GM10266 (cell line): ENCODE measurements at regions not wholly inside any gene's neighbourhood (a gene's known extent, or its start where the extent isn't known, plus 50 kb on each side); places are given as distances from the start of the nearest gene placed in this dataset.

Experiments
- DNase-seq: peaks from one replicate; pipeline ENCODE4 v3.0.0; 2012; ENCODE audit errors: extremely low spot score
- CTCF ChIP-seq: IDR thresholded peaks from 2 replicates; pipeline ENCODE4 v1.5.1; 2012; ENCODE audit warnings: mild to moderate bottlenecking, low read depth; ENCODE audit not compliant: control insufficient read depth, insufficient read depth; ENCODE audit errors: missing control alignments

GRCh38 chr6:28643017-28643740, 117.5 kb downstream of the GPX5 start:
- TF ChIP-seq CTCF: no peak
- DNase-seq: no peak

GRCh38 chr6:28646650-28647049, 121.0 kb downstream of the GPX5 start:
- no peak for TF ChIP-seq CTCF
- no peak for DNase-seq

- peak; percentile 52 for DNase-seq
- no peak for TF ChIP-seq CTCF
These were observed 122.6 kb downstream of the GPX5 start for GRCh38 chr6:28648035-28648877.

GRCh38 chr6:28648878-28649375, 123.2 kb downstream of the GPX5 start:
- TF ChIP-seq CTCF: no peak
- DNase-seq: no peak

- no peak for TF ChIP-seq CTCF
- DNase-seq: no peak
These were observed 125.5 kb downstream of the GPX5 start for GRCh38 chr6:28651161-28651560.

- no peak for DNase-seq
- no peak for TF ChIP-seq CTCF
These were observed 128.2 kb downstream of the GPX5 start for GRCh38 chr6:28653876-28654275.

GRCh38 chr6:28655164-28655563, 129.5 kb downstream of the GPX5 start:
- DNase-seq: no peak
- no peak for TF ChIP-seq CTCF
